ENCODE measurements at regions not wholly inside any gene's neighbourhood (a gene's known extent, or its start where the extent isn't known, plus 50 kb on each side); places are given as distances from the start of the nearest gene placed in this dataset.

- Histone ChIP-seq H3K9ac (replicated peaks in 1 of 4; ENCODE audit: extremely low read depth in 1 of 4, low read depth in 3 of 4, low read length in 3 of 4) (no peak overlapping the region), H3K4ac (replicated peaks; ENCODE audit: insufficient read length, low read depth, low read length) (no peak overlapping the region), H3K9me3 (ENCODE audit: insufficient read depth in 2 of 2, low read depth in 1 of 2, low read length in 1 of 2) (no peaks in the 10 kb centered on the region; a peak in 1 of 4 replicates), H3K18ac (ENCODE audit: extremely low read depth, low read length) (no peak overlapping the region), H2AK5ac (ENCODE audit: low read depth, low read length) (no peak overlapping the region), H4K20me1 (replicated peaks in 1 of 2; ENCODE audit: control insufficient read depth in 1 of 2, insufficient read depth in 2 of 2, low read length in 2 of 2) (no peaks in the 10 kb centered on the region), H3K79me2 (ENCODE audit: control insufficient read depth in 1 of 2, insufficient read depth in 2 of 2, low read length in 2 of 2) (no peaks in the 10 kb centered on the region), H3K79me1 (ENCODE audit: low read depth, low read length) (no peaks in the 10 kb centered on the region), H3K14ac (ENCODE audit: insufficient read length) (no peak overlapping the region), H3K36me3 (ENCODE audit: control insufficient read depth in 2 of 4, insufficient read depth in 4 of 4, low read length in 3 of 4) (no peaks in the 10 kb centered on the region), H3K27me3 (replicated peaks in 1 of 4; ENCODE audit: control insufficient read depth in 3 of 4, extremely low read depth in 1 of 4, insufficient read depth in 3 of 4, low read length in 3 of 4) (no peaks in the 10 kb centered on the region), H3K23me2 (ENCODE audit: low read depth, low read length) (no peaks in the 10 kb centered on the region), H2BK20ac (ENCODE audit: low read length) (no peak overlapping the region), H2BK120ac (replicated peaks; ENCODE audit: low read depth, low read length) (no peak overlapping the region), H4K91ac (replicated peaks; ENCODE audit: insufficient read length, low read length) (no peak overlapping the region), H3K4me3 (ENCODE audit: extremely low read depth in 1 of 4, insufficient read depth in 2 of 4, low read depth in 3 of 4, low read length in 4 of 4) (no peak overlapping the region), H2BK12ac (ENCODE audit: low read depth, low read length) (no peak overlapping the region), H3K56ac (replicated peaks; ENCODE audit: insufficient read length, low read depth, low read length) (no peak overlapping the region), H3K23ac (ENCODE audit: insufficient read length) (no peak overlapping the region), H2AFZ (ENCODE audit: low read length) (no peak overlapping the region), H2BK5ac (ENCODE audit: low read depth, low read length) (no peak overlapping the region), H4K5ac (ENCODE audit: insufficient read length, low read depth, low read length) (no peak overlapping the region), H2BK15ac (ENCODE audit: low read length) (no peak overlapping the region), H3K4me2 (ENCODE audit: insufficient read depth in 1 of 2, low read depth in 2 of 2, low read length in 2 of 2) (no peak overlapping the region), H3K27ac (ENCODE audit: low read depth, low read length) (no peak overlapping the region), H4K8ac (ENCODE audit: extremely low read depth, insufficient read depth, low read length) (no peak overlapping the region), H3K4me1 (replicated peaks in 1 of 4; ENCODE audit: control insufficient read depth in 3 of 4, insufficient read depth in 4 of 4, low read length in 3 of 4) (no peaks in the 10 kb centered on the region)
- DNase-seq (ENCODE audit: low read depth in 1 of 2, low spot score in 2 of 2) (no peak), FAIRE-seq (no peak)
- no peak for TF ChIP-seq CREB1 (IDR thresholded peaks at IDR 0.05)
- TF ChIP-seq SRF (IDR thresholded peaks at IDR 0.05; ENCODE audit: low read depth, low read length) = no peak
- no peak for TF ChIP-seq MAFK (IDR thresholded peaks at IDR 0.05; ENCODE audit: low read depth, low read length)
- no peak for TF ChIP-seq HDAC6 (IDR thresholded peaks at IDR 0.05; ENCODE audit: low read depth, low read length)
- TF ChIP-seq JUN (IDR thresholded peaks at IDR 0.05; ENCODE audit: low read depth, low read length) = no peak
- WGBS, 2 experiments (ENCODE audit: extremely low coverage in 1 of 2, insufficient coverage in 1 of 2, insufficient read length in 1 of 2, insufficient replicate concordance in 2 of 2, low coverage in 1 of 2, low lambda C conversion rate in 2 of 2, missing lambda C conversion rate in 1 of 2) = 83% methylated on average over 1 of the region's 1 CpG; no CpG with 5 or more reads in 1 of the 2 experiments
- ChIA-PET CTCF (ENCODE audit: partially characterized antibody) (no interaction called here), POLR2A (ENCODE audit: partially characterized antibody) (no interaction called here)
Measured at GRCh38 chr9:106400170-106400569, 462.8 kb upstream of the ZNF462 start.

All from H1 (cell line).